A549 (cell line): ENCODE measurements at regions not wholly inside any gene's neighbourhood (a gene's known extent, or its start where the extent isn't known, plus 50 kb on each side); places are given as distances from the start of the nearest gene placed in this dataset.

Experiments used
- ATAC-seq, 2 experiments: fragments of 200-7000 bp in 1 of 2; fragments of >200 bp in 1 of 2; cut with Nextera tagmentation in 1 of 2; cut with Tn5 transposase in 1 of 2; 3 replicates each; pipeline versions ENCODE4 v1.8.0 to v1.9.1; 2018 to 2020; ENCODE audit warnings: mild to moderate bottlenecking in 1 of 2, moderate library complexity in 1 of 2
- CTCF ChIA-PET: fragments of 300-600 bp; sonication (Branson Sonifier 250); formaldehyde crosslinking; extraction: SDS; loops from one replicate; lab custom pipeline; 2021; ENCODE audit warnings: antibody characterized with exemption, inconsistent platforms; lab: Yijun Ruan, JAX
- POLR2A ChIA-PET: fragments of 350-600 bp; formaldehyde crosslinking; extraction: SDS; loops from one replicate; lab custom pipeline; 2021; ENCODE audit warnings: antibody characterized with exemption, inconsistent platforms; lab: Yijun Ruan, JAX
- DNase-seq, 2 experiments: peaks; one replicate each; pipeline versions ENCODE4 v3.0.0 to v3.0.0-alpha.2; 2011 to 2016; ENCODE audit warnings: low read depth in 1 of 2, low spot score in 1 of 2
- FAIRE-seq: peaks from 2 replicates; lab custom pipeline; 2011; peaks lifted over from hg19 to GRCh38; lab: Jason Lieb, UNC
- H3K27ac ChIP-seq, 2 experiments: fragments of >200 bp; sonication (Bioruptor Twin); formaldehyde crosslinking; 3 replicates each; pipeline ENCODE4 v1.5.1; 2016 to 2017
- H3K4me1 ChIP-seq: fragments of >200 bp; sonication (Bioruptor Twin); formaldehyde crosslinking; 3 replicates; pipeline ENCODE4 v1.6.1; 2016
- H3K4me2 ChIP-seq: fragments of >200 bp; sonication (Bioruptor Twin); formaldehyde crosslinking; 3 replicates; pipeline ENCODE4 v1.6.1; 2016
- H3K4me3 ChIP-seq: fragments of >200 bp; sonication (Bioruptor Twin); formaldehyde crosslinking; 3 replicates; pipeline ENCODE4 v1.5.1; 2016
- H3K9me3 ChIP-seq: fragments of >200 bp; sonication (Bioruptor Twin); formaldehyde crosslinking; 3 replicates; pipeline ENCODE4 v1.6.1; 2016
- BHLHE40 ChIP-seq: IDR thresholded peaks from 2 replicates; pipeline ENCODE4 v1.6.1; 2012; ENCODE audit warnings: low read depth, low read length, inconsistent platforms
- CEBPB ChIP-seq, 2 experiments: fragments of >200 bp in 1 of 2; sonication (Bioruptor Twin) in 1 of 2; formaldehyde crosslinking in 1 of 2; IDR thresholded peaks; 2 replicates each; pipeline ENCODE4 v1.6.1; 2012 to 2016
- ESRRA ChIP-seq: fragments of 150-350 bp; IDR thresholded peaks from 2 replicates; pipeline ENCODE4 v1.6.1; 2014; ENCODE audit warnings: mild to moderate bottlenecking, low read length, borderline replicate concordance
- HEYL ChIP-seq: fragments of 250-450 bp; sonication (Bioruptor Pico); IDR thresholded peaks from 2 replicates; pipeline ENCODE4 v1.8.0; 2021; ENCODE audit warnings: mild to moderate bottlenecking, moderate library complexity
- HOXB13 ChIP-seq: fragments of 250-450 bp; sonication (Bioruptor Pico); IDR thresholded peaks from 2 replicates; pipeline ENCODE4 v1.5.0; 2020; ENCODE audit warnings: low read depth, mild to moderate bottlenecking, moderate library complexity
- JUN ChIP-seq, 2 experiments: fragments of >200 bp; sonication (Bioruptor Twin); formaldehyde crosslinking; IDR thresholded peaks; 2 replicates in 1 of 2; 3 replicates in 1 of 2; pipeline ENCODE4 v1.6.1; 2016 to 2017
- MAFK ChIP-seq: fragments of 450-650 bp; IDR thresholded peaks from 2 replicates; pipeline ENCODE4 v1.6.1; 2014; ENCODE audit not compliant: partially characterized antibody
- NR3C1 ChIP-seq: fragments of >200 bp; sonication (Bioruptor Twin); formaldehyde crosslinking; IDR thresholded peaks from 3 replicates; pipeline ENCODE4 v1.6.1; 2017
- RAD21 ChIP-seq, 2 experiments: fragments of >200 bp in 1 of 2; sonication (Bioruptor Twin) in 1 of 2; formaldehyde crosslinking in 1 of 2; IDR thresholded peaks in 1 of 2; conservative IDR thresholded peaks in 1 of 2; 2 replicates in 1 of 2; 3 replicates in 1 of 2; pipeline ENCODE4 v1.6.1; 2012 to 2018; ENCODE audit warnings: inconsistent platforms in 1 of 2
- RARB ChIP-seq: fragments of 250-450 bp; sonication (Bioruptor Pico); IDR thresholded peaks from 2 replicates; pipeline ENCODE4 v1.8.0; 2021; ENCODE audit warnings: mild to moderate bottlenecking, moderate library complexity
- RCOR1 ChIP-seq: fragments of 150-350 bp; IDR thresholded peaks from 2 replicates; pipeline ENCODE4 v1.6.1; 2014; ENCODE audit warnings: antibody characterized with exemption, low read length, low read depth
- RFX5 ChIP-seq: fragments of 450-650 bp; IDR thresholded peaks from 2 replicates; pipeline ENCODE4 v1.7.1; 2014; ENCODE audit warnings: antibody characterized with exemption, mild to moderate bottlenecking, moderate library complexity
- RNF2 ChIP-seq: fragments of 200-600 bp; sonication (generic); IDR thresholded peaks from 2 replicates; pipeline ENCODE4 v1.6.1; 2016; ENCODE audit warnings: low read depth, mild to moderate bottlenecking, antibody characterized with exemption, moderate library complexity, borderline replicate concordance
- SMC3 ChIP-seq: fragments of >200 bp; sonication (Bioruptor Twin); formaldehyde crosslinking; IDR thresholded peaks from 3 replicates; pipeline ENCODE4 v1.6.1; 2018; ENCODE audit warnings: inconsistent platforms
- WGBS: methylation state at CpG from one replicate; pipeline ENCODE4 v1.1.6; 2017; ENCODE audit errors: missing lambda C conversion rate; 5-methylcytosine and 5-hydroxymethylcytosine counted together
- TF ChIP-seq, protein P1 (sequence below): fragments of 250-450 bp; sonication (Bioruptor Pico); IDR thresholded peaks from 2 replicates; pipeline ENCODE4 v1.5.0; 2020; ENCODE audit warnings: low read depth, mild to moderate bottlenecking, moderate library complexity
- TF ChIP-seq, protein P2 (sequence below): fragments of >200 bp; sonication (Bioruptor Twin); formaldehyde crosslinking; IDR thresholded peaks from 2 replicates; pipeline ENCODE4 v1.6.1; 2016
- TF ChIP-seq, protein P3 (sequence below): IDR thresholded peaks from 2 replicates; pipeline ENCODE4 v1.6.1; 2012
- TF ChIP-seq, protein P4 (sequence below): fragments of >200 bp; sonication (Bioruptor Twin); formaldehyde crosslinking; IDR thresholded peaks from 3 replicates; pipeline ENCODE4 v1.5.1; 2016
- TF ChIP-seq, protein P5 (sequence below): fragments of 250-450 bp; sonication (Bioruptor Pico); IDR thresholded peaks from 2 replicates; pipeline ENCODE4 v1.5.0; 2021; ENCODE audit warnings: mild to moderate bottlenecking, moderate library complexity, borderline replicate concordance

DNA sequence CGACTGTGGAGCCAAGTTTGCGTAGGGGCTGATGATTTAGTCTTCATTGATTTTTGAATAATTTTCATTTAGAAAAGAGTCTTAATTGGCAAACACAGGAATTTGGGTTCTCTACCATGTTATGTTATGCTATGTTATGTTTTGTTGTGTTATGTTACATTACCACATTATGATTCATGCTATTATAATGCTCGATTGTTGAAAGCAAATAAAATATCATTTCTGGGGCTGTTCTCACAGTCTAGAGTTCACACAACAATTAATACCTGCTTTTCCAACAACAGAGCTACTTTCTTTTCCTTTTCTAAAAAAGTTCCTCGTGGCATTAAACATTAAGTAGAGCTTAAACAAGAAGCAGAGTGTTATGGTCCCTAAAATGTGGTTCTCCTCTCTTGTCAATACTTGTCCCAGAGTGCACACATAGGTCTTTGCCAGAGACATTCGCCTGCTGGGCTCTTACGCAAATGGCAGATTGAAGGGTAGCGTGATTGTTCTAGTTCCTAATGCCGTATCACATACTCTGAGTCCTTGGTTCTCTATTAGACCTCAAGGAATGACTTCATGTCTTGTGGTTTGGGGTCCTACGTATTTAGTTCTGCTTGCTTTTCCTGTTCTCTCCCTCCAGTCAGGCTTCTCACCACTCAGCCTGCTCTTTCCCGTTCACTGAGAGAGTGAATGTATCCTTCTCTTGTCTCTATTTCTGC, 370.3 kb downstream of the CD109 start:
- FAIRE-seq: no peak
- H3K4me2 ChIP-seq: 0 out of 3 replicates have a peak overlapping the region, but pooled peaks have one; percentile 15
- TF ChIP-seq, protein P1, sequence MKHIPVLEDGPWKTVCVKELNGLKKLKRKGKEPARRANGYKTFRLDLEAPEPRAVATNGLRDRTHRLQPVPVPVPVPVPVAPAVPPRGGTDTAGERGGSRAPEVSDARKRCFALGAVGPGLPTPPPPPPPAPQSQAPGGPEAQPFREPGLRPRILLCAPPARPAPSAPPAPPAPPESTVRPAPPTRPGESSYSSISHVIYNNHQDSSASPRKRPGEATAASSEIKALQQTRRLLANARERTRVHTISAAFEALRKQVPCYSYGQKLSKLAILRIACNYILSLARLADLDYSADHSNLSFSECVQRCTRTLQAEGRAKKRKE: no peak
- TF ChIP-seq HEYL (no peak), NR3C1 (no peak), JUN (IDR thresholded peaks at IDR 0.05) (no peak), RAD21 (conservative IDR thresholded peaks at IDR 0.05 in 1 of 2, IDR thresholded peaks at IDR 0.05 in 1 of 2) (no peak), RCOR1 (no peak), MAFK (no peak), RARB (CRISPR knock-in tag) (no peak), ESRRA (no peak), HOXB13 (CRISPR knock-in tag) (no peak)
- TF ChIP-seq, protein P2, sequence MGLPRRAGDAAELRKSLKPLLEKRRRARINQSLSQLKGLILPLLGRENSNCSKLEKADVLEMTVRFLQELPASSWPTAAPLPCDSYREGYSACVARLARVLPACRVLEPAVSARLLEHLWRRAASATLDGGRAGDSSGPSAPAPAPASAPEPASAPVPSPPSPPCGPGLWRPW: no peak
- TF ChIP-seq, protein P3, sequence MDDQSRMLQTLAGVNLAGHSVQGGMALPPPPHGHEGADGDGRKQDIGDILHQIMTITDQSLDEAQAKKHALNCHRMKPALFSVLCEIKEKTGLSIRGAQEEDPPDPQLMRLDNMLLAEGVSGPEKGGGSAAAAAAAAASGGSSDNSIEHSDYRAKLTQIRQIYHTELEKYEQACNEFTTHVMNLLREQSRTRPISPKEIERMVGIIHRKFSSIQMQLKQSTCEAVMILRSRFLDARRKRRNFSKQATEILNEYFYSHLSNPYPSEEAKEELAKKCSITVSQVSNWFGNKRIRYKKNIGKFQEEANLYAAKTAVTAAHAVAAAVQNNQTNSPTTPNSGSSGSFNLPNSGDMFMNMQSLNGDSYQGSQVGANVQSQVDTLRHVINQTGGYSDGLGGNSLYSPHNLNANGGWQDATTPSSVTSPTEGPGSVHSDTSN: no peak
- TF ChIP-seq, protein P4, sequence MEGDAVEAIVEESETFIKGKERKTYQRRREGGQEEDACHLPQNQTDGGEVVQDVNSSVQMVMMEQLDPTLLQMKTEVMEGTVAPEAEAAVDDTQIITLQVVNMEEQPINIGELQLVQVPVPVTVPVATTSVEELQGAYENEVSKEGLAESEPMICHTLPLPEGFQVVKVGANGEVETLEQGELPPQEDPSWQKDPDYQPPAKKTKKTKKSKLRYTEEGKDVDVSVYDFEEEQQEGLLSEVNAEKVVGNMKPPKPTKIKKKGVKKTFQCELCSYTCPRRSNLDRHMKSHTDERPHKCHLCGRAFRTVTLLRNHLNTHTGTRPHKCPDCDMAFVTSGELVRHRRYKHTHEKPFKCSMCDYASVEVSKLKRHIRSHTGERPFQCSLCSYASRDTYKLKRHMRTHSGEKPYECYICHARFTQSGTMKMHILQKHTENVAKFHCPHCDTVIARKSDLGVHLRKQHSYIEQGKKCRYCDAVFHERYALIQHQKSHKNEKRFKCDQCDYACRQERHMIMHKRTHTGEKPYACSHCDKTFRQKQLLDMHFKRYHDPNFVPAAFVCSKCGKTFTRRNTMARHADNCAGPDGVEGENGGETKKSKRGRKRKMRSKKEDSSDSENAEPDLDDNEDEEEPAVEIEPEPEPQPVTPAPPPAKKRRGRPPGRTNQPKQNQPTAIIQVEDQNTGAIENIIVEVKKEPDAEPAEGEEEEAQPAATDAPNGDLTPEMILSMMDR: no peak
- WGBS: 49% methylated on average over 10 of the region's 10 CpGs
- DNase-seq: no peak
- ATAC-seq: no peak
- no peak overlapping the region for H3K27ac ChIP-seq
- CTCF ChIA-PET: interaction anchor here (1.2 kb wide), 1 partner anchor 1143 kb away, joined by 3 read pairs; no protein-coding TSS in a partner anchor
- POLR2A ChIA-PET: no interaction called here
- H3K4me3 ChIP-seq: no peak overlapping the region
- no peaks in the 10 kb centered on the region for H3K9me3 ChIP-seq
- no peaks in the 10 kb centered on the region for H3K4me1 ChIP-seq

DNA sequence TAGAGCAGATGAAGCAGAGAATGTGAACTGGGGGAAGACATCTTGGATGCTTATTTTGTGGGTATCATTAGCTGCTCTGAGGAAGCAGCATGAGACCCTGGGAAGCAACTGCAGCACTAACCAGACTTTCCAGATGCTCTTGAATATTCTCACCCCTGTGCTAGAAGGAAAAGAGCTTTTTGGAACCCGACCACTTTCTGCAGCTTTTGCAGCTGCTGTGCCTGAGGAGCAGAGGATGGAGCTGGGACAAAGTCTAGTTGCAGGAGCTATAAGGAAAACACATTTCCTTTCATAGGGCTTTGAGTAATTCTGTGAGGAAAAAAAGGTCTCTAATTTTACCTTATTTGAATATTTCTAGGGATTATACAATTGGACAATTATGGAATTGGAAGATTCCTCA, 369.7 kb downstream of the CD109 start:
- FAIRE-seq (no peak), ATAC-seq (no peak)
- WGBS: 25% methylated on average over 1 of the region's 1 CpG
- Histone ChIP-seq H3K4me1 (no peaks in the 10 kb centered on the region), H3K27ac (no peak overlapping the region), H3K9me3 (no peaks in the 10 kb centered on the region)
- POLR2A ChIA-PET: no interaction called here
- CTCF ChIA-PET: no interaction called here
- TF ChIP-seq RFX5: no peak
- no peak for TF ChIP-seq ESRRA
- TF ChIP-seq BHLHE40: no peak
- TF ChIP-seq, protein P1: no peak
- TF ChIP-seq CEBPB (IDR thresholded peaks at IDR 0.05): no peak
- TF ChIP-seq RNF2: no peak
- no peak for TF ChIP-seq SMC3
- TF ChIP-seq, protein P5, sequence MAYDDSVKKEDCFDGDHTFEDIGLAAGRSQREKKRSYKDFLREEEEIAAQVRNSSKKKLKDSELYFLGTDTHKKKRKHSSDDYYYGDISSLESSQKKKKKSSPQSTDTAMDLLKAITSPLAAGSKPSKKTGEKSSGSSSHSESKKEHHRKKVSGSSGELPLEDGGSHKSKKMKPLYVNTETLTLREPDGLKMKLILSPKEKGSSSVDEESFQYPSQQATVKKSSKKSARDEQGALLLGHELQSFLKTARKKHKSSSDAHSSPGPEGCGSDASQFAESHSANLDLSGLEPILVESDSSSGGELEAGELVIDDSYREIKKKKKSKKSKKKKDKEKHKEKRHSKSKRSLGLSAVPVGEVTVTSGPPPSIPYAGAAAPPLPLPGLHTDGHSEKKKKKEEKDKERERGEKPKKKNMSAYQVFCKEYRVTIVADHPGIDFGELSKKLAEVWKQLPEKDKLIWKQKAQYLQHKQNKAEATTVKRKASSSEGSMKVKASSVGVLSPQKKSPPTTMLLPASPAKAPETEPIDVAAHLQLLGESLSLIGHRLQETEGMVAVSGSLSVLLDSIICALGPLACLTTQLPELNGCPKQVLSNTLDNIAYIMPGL: no peak
- TF ChIP-seq, all 56 proteins: peak for 0
- no peak overlapping the region for H3K4me3 ChIP-seq
- no peak for DNase-seq
- H3K4me2 ChIP-seq: no peak overlapping the region
